Right lobe of liver (tissue), 6 donors: ENCODE measurements at regions not wholly inside any gene's neighbourhood (a gene's known extent, or its start where the extent isn't known, plus 50 kb on each side); places are given as distances from the start of the nearest gene placed in this dataset.

ENCODE experiments used
- ATAC-seq, 4 donors: fragments of 200-7000 bp; cut with Tn5 transposase; one replicate each; pipeline ENCODE4 v1.9.1; 2020; ENCODE audit warnings: mild to moderate bottlenecking in 4 of 4, moderate library complexity in 4 of 4
- DNase-seq, 3 donors: peaks; one replicate each; pipeline ENCODE4 v3.0.0-alpha.2; 2020
- H3K27ac ChIP-seq, 3 donors: fragments of 200-600 bp; one replicate each; pipeline ENCODE4 v1.8.0; 2022
- H3K27me3 ChIP-seq, 2 donors: fragments of 200-600 bp; one replicate each; pipeline ENCODE4 v1.8.0; 2022
- H3K36me3 ChIP-seq, 4 donors: fragments of 200-600 bp; sonication (generic) in 1 of 4; one replicate each; pipeline versions ENCODE4 v1.5.1 to v1.8.0; 2017 to 2022; ENCODE audit warnings: control low read depth in 1 of 4
- H3K4me1 ChIP-seq, 4 donors: fragments of 200-600 bp; sonication (generic) in 1 of 4; one replicate each; pipeline versions ENCODE4 v1.5.1 to v1.8.0; 2017 to 2022; ENCODE audit warnings: control low read depth in 1 of 4
- H3K4me3 ChIP-seq, 3 donors: fragments of 200-600 bp; one replicate each; pipeline ENCODE4 v1.8.0; 2022
- H3K9me3 ChIP-seq, 4 donors: fragments of 200-600 bp; sonication (generic) in 1 of 4; one replicate each; pipeline versions ENCODE4 v1.5.1 to v1.8.0; 2017 to 2022; ENCODE audit warnings: control low read depth in 1 of 4
- CTCF ChIP-seq, 4 donors: fragments of 200-600 bp in 3 of 4; fragments of 450-650 bp in 1 of 4; IDR thresholded peaks; one replicate each; pipeline versions ENCODE4 v1.5.1 to v1.8.0; 2016 to 2022; ENCODE audit warnings: antibody characterized with exemption in 4 of 4, mild to moderate bottlenecking in 2 of 4
- POLR2A ChIP-seq: fragments of 450-650 bp; IDR thresholded peaks from one replicate; pipeline ENCODE4 v1.6.1; 2017; ENCODE audit warnings: antibody characterized with exemption, mild to moderate bottlenecking
- WGBS: methylation state at CpG from one replicate; pipeline ENCODE4 v1.1.6; 2018; ENCODE audit warnings: low coverage, low lambda C conversion rate; ENCODE audit not compliant: insufficient coverage; ENCODE audit errors: missing lambda C conversion rate; 5-methylcytosine and 5-hydroxymethylcytosine counted together
- intact Hi-C, 2 donors: fragments of 100-400 bp; cut with DNase I; formaldehyde crosslinking; loops; one replicate each; pipeline versions ENCODE4 v1.11.2 to v1.14.1; 2022
- small RNA-seq, 2 experiments: library from RNA; depleted of rRNA; stranded (forward); fragments of <200 nt; gene quantifications; one replicate each; pipeline ENCODE3, GENCODE V24; 2016
- donor health status: DM: no; HTN: yes; CAD: no.
- donor health status: DM: no; HTN: no; CAD: no.
- donor health status: DM: no; HTN: no; CAD: no.
- donor health status: DM: no; HTN: yes; CAD: no.
- donor health status: DM: no; HTN: yes; CAD: no.

- Histone ChIP-seq H3K27me3 (no peaks in the 10 kb centered on the region), H3K4me1 (no peaks in the 10 kb centered on the region), H3K36me3 (no peaks in the 10 kb centered on the region), H3K27ac (no peak overlapping the region), H3K4me3 (no peak overlapping the region), H3K9me3 (no peaks in the 10 kb centered on the region)
- ATAC-seq (no peak), DNase-seq (no peak)
- 56% methylated on average over 6 of the region's 6 CpGs for WGBS
- TF ChIP-seq POLR2A = no peak
- TF ChIP-seq CTCF (IDR thresholded peaks at IDR 0.05) = no peak
- intact Hi-C loops = no loop called here
Measured at GRCh38 chr7:80277434-80278427, 143.1 kb downstream of the GNAI1 start.

Small RNA genes in the stretch of these regions (small RNA-seq; reads per million reads assigned to genes)
- 0 reads per million in 2 experiments for gene RN7SL35P
- 0 reads per million in 2 experiments for gene SNRPBP1
